ENCODE measurements at regions not wholly inside any gene's neighbourhood (a gene's known extent, or its start where the extent isn't known, plus 50 kb on each side); places are given as distances from the start of the nearest gene placed in this dataset.

DNA sequence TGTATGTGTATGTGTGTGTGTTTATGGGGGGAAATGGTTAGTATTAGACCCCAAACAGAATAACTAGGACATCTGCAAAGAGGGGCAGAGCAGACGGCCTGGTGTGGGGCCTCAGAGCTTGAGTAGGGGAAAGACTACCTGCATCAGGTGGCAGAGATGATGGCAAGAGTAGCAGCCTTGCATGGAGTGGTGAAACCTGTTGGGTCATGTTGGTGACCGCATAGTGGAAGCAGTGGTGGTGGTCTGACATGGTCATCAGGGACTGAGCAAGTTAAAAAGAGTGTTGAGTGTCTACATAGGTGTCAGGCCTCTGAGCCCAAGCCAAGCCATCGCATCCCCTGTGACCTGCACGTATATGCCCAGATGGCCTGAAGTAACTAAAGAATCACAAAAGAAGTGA lies 153.2 kb downstream of the FGF10 start:
- dilution Hi-C loops (cut with MboI; ENCODE audit: extremely low pct_ligation_motif_present, low sequenced_read_pairs) = no loop called here

DNA sequence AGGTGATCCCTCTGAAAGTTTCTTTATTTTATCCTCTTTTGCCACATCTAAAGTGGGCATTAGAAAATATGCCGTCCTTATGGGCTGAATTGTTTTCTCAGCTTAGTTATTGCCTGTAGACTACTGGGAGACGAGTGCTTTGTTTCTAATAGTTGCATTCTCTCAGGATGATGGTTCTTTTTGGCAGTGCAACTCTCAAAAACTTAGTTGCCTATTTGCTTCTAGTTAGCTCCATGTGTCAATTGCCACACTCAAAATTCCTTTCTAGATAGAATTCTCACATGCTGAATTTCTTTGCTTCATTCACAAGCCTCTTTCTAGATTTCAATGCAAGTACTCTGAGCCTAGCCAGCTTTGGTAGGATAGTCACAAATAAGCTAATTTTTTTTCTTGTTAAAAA lies 155.5 kb downstream of the FGF10 start:
- TF ChIP-seq, protein P1, sequence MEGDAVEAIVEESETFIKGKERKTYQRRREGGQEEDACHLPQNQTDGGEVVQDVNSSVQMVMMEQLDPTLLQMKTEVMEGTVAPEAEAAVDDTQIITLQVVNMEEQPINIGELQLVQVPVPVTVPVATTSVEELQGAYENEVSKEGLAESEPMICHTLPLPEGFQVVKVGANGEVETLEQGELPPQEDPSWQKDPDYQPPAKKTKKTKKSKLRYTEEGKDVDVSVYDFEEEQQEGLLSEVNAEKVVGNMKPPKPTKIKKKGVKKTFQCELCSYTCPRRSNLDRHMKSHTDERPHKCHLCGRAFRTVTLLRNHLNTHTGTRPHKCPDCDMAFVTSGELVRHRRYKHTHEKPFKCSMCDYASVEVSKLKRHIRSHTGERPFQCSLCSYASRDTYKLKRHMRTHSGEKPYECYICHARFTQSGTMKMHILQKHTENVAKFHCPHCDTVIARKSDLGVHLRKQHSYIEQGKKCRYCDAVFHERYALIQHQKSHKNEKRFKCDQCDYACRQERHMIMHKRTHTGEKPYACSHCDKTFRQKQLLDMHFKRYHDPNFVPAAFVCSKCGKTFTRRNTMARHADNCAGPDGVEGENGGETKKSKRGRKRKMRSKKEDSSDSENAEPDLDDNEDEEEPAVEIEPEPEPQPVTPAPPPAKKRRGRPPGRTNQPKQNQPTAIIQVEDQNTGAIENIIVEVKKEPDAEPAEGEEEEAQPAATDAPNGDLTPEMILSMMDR (optimal IDR thresholded peaks at IDR 0.05 in 1 of 3, IDR thresholded peaks at IDR 0.05 in 1 of 3, conservative IDR thresholded peaks at IDR 0.05 in 1 of 3; ENCODE audit: extremely low read depth in 1 of 3, insufficient read depth in 2 of 3, low read length in 3 of 3) = no peak
- no peak for TF ChIP-seq EZH2 (IDR thresholded peaks at IDR 0.05; ENCODE audit: low read length)
- Histone ChIP-seq H3K36me3 (ENCODE audit: control insufficient read depth in 2 of 2, extremely low read depth in 1 of 2, insufficient read depth in 2 of 2, low read length in 2 of 2) (no peaks in the 10 kb centered on the region), H3K79me2 (ENCODE audit: control insufficient read depth, insufficient read depth, low read length) (no peaks in the 10 kb centered on the region), H3K27me3 (ENCODE audit: control insufficient read depth, extremely low read depth, insufficient read depth, low read length) (no peaks in the 10 kb centered on the region), H3K4me3 (ENCODE audit: control insufficient read depth in 2 of 3, extremely low read depth in 1 of 3, insufficient read depth in 2 of 3, low read depth in 1 of 3, low read length in 3 of 3) (no peak overlapping the region), H3K4me1 (ENCODE audit: control insufficient read depth, extremely low read depth, insufficient read depth, low read length) (no peaks in the 10 kb centered on the region), H3K4me2 (ENCODE audit: control insufficient read depth, extremely low read depth, insufficient read depth, low read depth, low read length) (no peak overlapping the region), H3K9ac (ENCODE audit: control insufficient read depth, extremely low read depth, insufficient read depth, low read length) (no peak overlapping the region), H3K27ac (ENCODE audit: control insufficient read depth, insufficient read depth, low read length) (no peak overlapping the region), H4K20me1 (ENCODE audit: control insufficient read depth, extremely low read depth, insufficient read depth, low read length) (no peaks in the 10 kb centered on the region), H2AFZ (ENCODE audit: control insufficient read depth, low read length) (no peak overlapping the region), H3K9me1 (ENCODE audit: control insufficient read depth, extremely low read depth, insufficient read depth, low read length) (no peaks in the 10 kb centered on the region), H3K9me3 (ENCODE audit: control insufficient read depth, low read depth, low read length) (no peaks in the 10 kb centered on the region)
- dilution Hi-C loops (cut with MboI; ENCODE audit: extremely low pct_ligation_motif_present, low sequenced_read_pairs) = no loop called here
- no peak for FAIRE-seq
- no peak for DNase-seq (ENCODE audit: low read depth, low spot score)

More for the DNA sequence above, 153.2 kb downstream of the FGF10 start:
- Histone ChIP-seq H3K4me1 (ENCODE audit: control insufficient read depth, extremely low read depth, insufficient read depth, low read length) (no peaks in the 10 kb centered on the region), H3K9me3 (ENCODE audit: control insufficient read depth, low read depth, low read length) (no peaks in the 10 kb centered on the region), H3K36me3 (ENCODE audit: control insufficient read depth in 2 of 2, extremely low read depth in 1 of 2, insufficient read depth in 2 of 2, low read length in 2 of 2) (no peaks in the 10 kb centered on the region), H3K27ac (ENCODE audit: control insufficient read depth, insufficient read depth, low read length) (no peak overlapping the region), H2AFZ (ENCODE audit: control insufficient read depth, low read length) (no peak overlapping the region), H3K27me3 (ENCODE audit: control insufficient read depth, extremely low read depth, insufficient read depth, low read length) (no peaks in the 10 kb centered on the region), H3K79me2 (ENCODE audit: control insufficient read depth, insufficient read depth, low read length) (no peaks in the 10 kb centered on the region), H3K9me1 (ENCODE audit: control insufficient read depth, extremely low read depth, insufficient read depth, low read length) (no peaks in the 10 kb centered on the region), H3K4me2 (ENCODE audit: control insufficient read depth, extremely low read depth, insufficient read depth, low read depth, low read length) (no peak overlapping the region), H4K20me1 (ENCODE audit: control insufficient read depth, extremely low read depth, insufficient read depth, low read length) (no peaks in the 10 kb centered on the region), H3K4me3 (ENCODE audit: control insufficient read depth in 2 of 3, extremely low read depth in 1 of 3, insufficient read depth in 2 of 3, low read depth in 1 of 3, low read length in 3 of 3) (no peak overlapping the region), H3K9ac (ENCODE audit: control insufficient read depth, extremely low read depth, insufficient read depth, low read length) (no peak overlapping the region)
- TF ChIP-seq, protein P1 (optimal IDR thresholded peaks at IDR 0.05 in 1 of 3, IDR thresholded peaks at IDR 0.05 in 1 of 3, conservative IDR thresholded peaks at IDR 0.05 in 1 of 3; ENCODE audit: extremely low read depth in 1 of 3, insufficient read depth in 2 of 3, low read length in 3 of 3) = no peak
- TF ChIP-seq EZH2 (IDR thresholded peaks at IDR 0.05; ENCODE audit: low read length) = no peak
- FAIRE-seq (no peak), DNase-seq (ENCODE audit: low read depth, low spot score) (no peak)
